GM23338 (cell line): ENCODE measurements at regions not wholly inside any gene's neighbourhood (a gene's known extent, or its start where the extent isn't known, plus 50 kb on each side); places are given as distances from the start of the nearest gene placed in this dataset.

Experiments
- CREB1 ChIP-seq: fragments of 250-450 bp; sonication (Bioruptor Pico); IDR thresholded peaks from 2 replicates; pipeline ENCODE4 v1.5.0; 2020; ENCODE audit warnings: low read depth, mild to moderate bottlenecking, moderate library complexity
- EZH2 ChIP-seq: fragments of 200-600 bp; sonication (generic); IDR thresholded peaks from one replicate; pipeline ENCODE4 v1.8.0; 2017; ENCODE audit warnings: antibody characterized with exemption, mild to moderate bottlenecking, low read depth; ENCODE audit not compliant: unreplicated experiment
- JUNB ChIP-seq: IDR thresholded peaks from one replicate; pipeline ENCODE4 v1.6.1; 2016; ENCODE audit warnings: antibody characterized with exemption; ENCODE audit not compliant: unreplicated experiment
- NANOG ChIP-seq: IDR thresholded peaks from 2 replicates; pipeline ENCODE4 v1.6.1; 2016; ENCODE audit warnings: antibody characterized with exemption, borderline replicate concordance
- POLR2AphosphoS5 ChIP-seq: IDR thresholded peaks from 2 replicates; pipeline ENCODE4 v1.6.1; 2016; ENCODE audit warnings: antibody characterized with exemption, low read depth
- STAT1 ChIP-seq: IDR thresholded peaks from one replicate; pipeline ENCODE4 v1.6.1; 2016; ENCODE audit warnings: antibody characterized with exemption; ENCODE audit not compliant: unreplicated experiment
- ZNF331 ChIP-seq: fragments of 250-450 bp; sonication (Bioruptor Pico); IDR thresholded peaks from 2 replicates; pipeline ENCODE4 v1.5.0; 2020; ENCODE audit warnings: low read depth, mild to moderate bottlenecking, moderate library complexity
- TF ChIP-seq, protein P1 (sequence below): IDR thresholded peaks from 2 replicates; pipeline ENCODE4 v1.6.1; 2016; ENCODE audit warnings: antibody characterized with exemption
- TF ChIP-seq, protein P2 (sequence below), 2 experiments: fragments of 200-600 bp in 1 of 2; sonication (generic) in 1 of 2; conservative IDR thresholded peaks; 2 replicates each; pipeline versions ENCODE4 v1.5.1 to v1.6.1; 2016 to 2017; ENCODE audit warnings: antibody characterized with exemption in 2 of 2, low read depth in 2 of 2, mild to moderate bottlenecking in 2 of 2, moderate library complexity in 1 of 2
- TF ChIP-seq, protein P3 (sequence below): IDR thresholded peaks from one replicate; pipeline ENCODE4 v1.6.1; 2018; ENCODE audit warnings: antibody characterized with exemption; ENCODE audit not compliant: unreplicated experiment

DNA sequence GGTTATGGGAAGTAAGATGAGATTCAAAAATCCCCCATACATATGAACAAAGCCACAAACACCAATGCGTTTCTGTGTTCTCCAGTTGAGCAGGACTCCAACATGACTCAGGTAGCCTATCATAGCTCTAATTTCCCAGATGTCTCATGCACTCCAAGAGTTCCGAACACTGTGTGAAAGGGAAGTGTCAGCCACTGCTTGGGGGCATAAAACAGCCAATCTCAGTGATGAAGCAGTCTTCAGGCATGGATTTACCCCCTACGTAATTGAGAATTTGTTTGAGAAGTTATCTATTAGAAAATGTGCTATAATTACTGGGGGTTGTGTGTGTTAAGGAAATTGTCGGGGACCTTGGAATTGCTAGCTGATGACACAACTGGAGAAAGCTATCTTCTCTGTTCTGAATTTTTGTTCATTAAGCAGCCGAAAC lies 153.9 kb upstream of the AVPR1A start:
- no peak for TF ChIP-seq CREB1 (CRISPR knock-in tag)
- TF ChIP-seq, protein P1, sequence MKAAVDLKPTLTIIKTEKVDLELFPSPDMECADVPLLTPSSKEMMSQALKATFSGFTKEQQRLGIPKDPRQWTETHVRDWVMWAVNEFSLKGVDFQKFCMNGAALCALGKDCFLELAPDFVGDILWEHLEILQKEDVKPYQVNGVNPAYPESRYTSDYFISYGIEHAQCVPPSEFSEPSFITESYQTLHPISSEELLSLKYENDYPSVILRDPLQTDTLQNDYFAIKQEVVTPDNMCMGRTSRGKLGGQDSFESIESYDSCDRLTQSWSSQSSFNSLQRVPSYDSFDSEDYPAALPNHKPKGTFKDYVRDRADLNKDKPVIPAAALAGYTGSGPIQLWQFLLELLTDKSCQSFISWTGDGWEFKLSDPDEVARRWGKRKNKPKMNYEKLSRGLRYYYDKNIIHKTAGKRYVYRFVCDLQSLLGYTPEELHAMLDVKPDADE = no peak
- TF ChIP-seq, protein P2, sequence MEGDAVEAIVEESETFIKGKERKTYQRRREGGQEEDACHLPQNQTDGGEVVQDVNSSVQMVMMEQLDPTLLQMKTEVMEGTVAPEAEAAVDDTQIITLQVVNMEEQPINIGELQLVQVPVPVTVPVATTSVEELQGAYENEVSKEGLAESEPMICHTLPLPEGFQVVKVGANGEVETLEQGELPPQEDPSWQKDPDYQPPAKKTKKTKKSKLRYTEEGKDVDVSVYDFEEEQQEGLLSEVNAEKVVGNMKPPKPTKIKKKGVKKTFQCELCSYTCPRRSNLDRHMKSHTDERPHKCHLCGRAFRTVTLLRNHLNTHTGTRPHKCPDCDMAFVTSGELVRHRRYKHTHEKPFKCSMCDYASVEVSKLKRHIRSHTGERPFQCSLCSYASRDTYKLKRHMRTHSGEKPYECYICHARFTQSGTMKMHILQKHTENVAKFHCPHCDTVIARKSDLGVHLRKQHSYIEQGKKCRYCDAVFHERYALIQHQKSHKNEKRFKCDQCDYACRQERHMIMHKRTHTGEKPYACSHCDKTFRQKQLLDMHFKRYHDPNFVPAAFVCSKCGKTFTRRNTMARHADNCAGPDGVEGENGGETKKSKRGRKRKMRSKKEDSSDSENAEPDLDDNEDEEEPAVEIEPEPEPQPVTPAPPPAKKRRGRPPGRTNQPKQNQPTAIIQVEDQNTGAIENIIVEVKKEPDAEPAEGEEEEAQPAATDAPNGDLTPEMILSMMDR (conservative IDR thresholded peaks at IDR 0.05; ENCODE audit: low read depth in 2 of 2) = no peak
- no peak for TF ChIP-seq JUNB
- no peak for TF ChIP-seq POLR2AphosphoS5
- TF ChIP-seq EZH2 = no peak
- TF ChIP-seq NANOG = no peak
- TF ChIP-seq, protein P3, sequence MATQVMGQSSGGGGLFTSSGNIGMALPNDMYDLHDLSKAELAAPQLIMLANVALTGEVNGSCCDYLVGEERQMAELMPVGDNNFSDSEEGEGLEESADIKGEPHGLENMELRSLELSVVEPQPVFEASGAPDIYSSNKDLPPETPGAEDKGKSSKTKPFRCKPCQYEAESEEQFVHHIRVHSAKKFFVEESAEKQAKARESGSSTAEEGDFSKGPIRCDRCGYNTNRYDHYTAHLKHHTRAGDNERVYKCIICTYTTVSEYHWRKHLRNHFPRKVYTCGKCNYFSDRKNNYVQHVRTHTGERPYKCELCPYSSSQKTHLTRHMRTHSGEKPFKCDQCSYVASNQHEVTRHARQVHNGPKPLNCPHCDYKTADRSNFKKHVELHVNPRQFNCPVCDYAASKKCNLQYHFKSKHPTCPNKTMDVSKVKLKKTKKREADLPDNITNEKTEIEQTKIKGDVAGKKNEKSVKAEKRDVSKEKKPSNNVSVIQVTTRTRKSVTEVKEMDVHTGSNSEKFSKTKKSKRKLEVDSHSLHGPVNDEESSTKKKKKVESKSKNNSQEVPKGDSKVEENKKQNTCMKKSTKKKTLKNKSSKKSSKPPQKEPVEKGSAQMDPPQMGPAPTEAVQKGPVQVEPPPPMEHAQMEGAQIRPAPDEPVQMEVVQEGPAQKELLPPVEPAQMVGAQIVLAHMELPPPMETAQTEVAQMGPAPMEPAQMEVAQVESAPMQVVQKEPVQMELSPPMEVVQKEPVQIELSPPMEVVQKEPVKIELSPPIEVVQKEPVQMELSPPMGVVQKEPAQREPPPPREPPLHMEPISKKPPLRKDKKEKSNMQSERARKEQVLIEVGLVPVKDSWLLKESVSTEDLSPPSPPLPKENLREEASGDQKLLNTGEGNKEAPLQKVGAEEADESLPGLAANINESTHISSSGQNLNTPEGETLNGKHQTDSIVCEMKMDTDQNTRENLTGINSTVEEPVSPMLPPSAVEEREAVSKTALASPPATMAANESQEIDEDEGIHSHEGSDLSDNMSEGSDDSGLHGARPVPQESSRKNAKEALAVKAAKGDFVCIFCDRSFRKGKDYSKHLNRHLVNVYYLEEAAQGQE = no peak
- no peak for TF ChIP-seq ZNF331 (CRISPR knock-in tag)
- TF ChIP-seq STAT1 = no peak
